Heart left ventricle (tissue), 13 donors: ENCODE measurements at regions not wholly inside any gene's neighbourhood (a gene's known extent, or its start where the extent isn't known, plus 50 kb on each side); places are given as distances from the start of the nearest gene placed in this dataset.

ENCODE experiments used
- POLR2A ChIP-seq, 2 donors: fragments of 450-650 bp; IDR thresholded peaks; one replicate each; pipeline ENCODE4 v1.6.1; 2017; ENCODE audit warnings: antibody characterized with exemption in 2 of 2, mild to moderate bottlenecking in 2 of 2, moderate library complexity in 2 of 2
- TF ChIP-seq, protein P1 (sequence below), 12 donors: fragments of 200-600 bp; sonication (generic) in 4 of 12; IDR thresholded peaks; one replicate each; pipeline versions ENCODE4 v1.5.0 to v1.8.0; 2018 to 2022; ENCODE audit warnings: antibody characterized with exemption in 12 of 12, mild to moderate bottlenecking in 5 of 12
- donor health status: ischemic (EF 13 %, LVEDD 7.1; RV severe dilation, severe dysfunction).
- donor health status: DM: no; HTN: yes; CAD: no.
- donor health status: DM: no; HTN: no; CAD: no.
- donor health status: ischemic (EF 25% LVEDD 6.9; RV normal size, moderate dysfunction).
- donor health status: ischemic (EF 25% LVEDD 5.7; RV mildly dilated, moderate dysfunction).
- donor health status: ischemic (EF 35%, LVEDD 5.7; RV mildly dilated, moderate dysfunction).
- donor health status: nonischemic (EF 11% LVEDD 7.7; RV severe dilation, severe dysfunction).
- donor health status: DM: yes; HTN: yes; CAD: no.
- donor health status: PGD.
- donor health status: ischemic (EF 29% LVEDD 5.4; RV normal size, mild dysfunction).
- donor health status: nonischemic (EF 23%, LVEDD 6.1; RV moderate dilation, normal function).

DNA sequence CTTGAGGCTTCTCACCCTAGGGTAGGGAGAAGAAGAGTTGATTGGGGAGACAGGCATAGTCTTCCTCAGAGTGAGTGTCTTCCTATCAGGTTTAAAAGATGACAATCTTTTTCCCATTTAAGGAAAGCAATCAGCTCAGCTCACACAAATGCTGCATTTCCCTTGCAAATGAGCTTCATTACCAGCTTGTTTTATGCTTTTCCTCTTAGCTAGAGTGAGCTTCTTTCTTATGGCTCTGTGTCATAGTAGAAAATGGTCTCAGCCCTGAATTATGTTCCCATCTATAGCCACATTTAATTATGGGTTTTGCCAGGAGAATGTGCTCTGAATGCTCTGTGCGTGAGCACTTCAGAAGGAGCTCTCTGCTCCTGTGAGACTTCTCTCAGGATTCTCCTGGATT lies 112.8 kb upstream of the NCK2 start:
- TF ChIP-seq, protein P1, sequence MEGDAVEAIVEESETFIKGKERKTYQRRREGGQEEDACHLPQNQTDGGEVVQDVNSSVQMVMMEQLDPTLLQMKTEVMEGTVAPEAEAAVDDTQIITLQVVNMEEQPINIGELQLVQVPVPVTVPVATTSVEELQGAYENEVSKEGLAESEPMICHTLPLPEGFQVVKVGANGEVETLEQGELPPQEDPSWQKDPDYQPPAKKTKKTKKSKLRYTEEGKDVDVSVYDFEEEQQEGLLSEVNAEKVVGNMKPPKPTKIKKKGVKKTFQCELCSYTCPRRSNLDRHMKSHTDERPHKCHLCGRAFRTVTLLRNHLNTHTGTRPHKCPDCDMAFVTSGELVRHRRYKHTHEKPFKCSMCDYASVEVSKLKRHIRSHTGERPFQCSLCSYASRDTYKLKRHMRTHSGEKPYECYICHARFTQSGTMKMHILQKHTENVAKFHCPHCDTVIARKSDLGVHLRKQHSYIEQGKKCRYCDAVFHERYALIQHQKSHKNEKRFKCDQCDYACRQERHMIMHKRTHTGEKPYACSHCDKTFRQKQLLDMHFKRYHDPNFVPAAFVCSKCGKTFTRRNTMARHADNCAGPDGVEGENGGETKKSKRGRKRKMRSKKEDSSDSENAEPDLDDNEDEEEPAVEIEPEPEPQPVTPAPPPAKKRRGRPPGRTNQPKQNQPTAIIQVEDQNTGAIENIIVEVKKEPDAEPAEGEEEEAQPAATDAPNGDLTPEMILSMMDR (IDR thresholded peaks at IDR 0.05) = no peak
- no peak for TF ChIP-seq POLR2A (IDR thresholded peaks at IDR 0.05)
